22Rv1 (cell line): ENCODE measurements at regions not wholly inside any gene's neighbourhood (a gene's known extent, or its start where the extent isn't known, plus 50 kb on each side); places are given as distances from the start of the nearest gene placed in this dataset.

Experiments used
- ZFX ChIP-seq: fragments of 450-650 bp; IDR thresholded peaks from 2 replicates; pipeline ENCODE4 v1.6.1; 2017; ENCODE audit warnings: antibody characterized with exemption, borderline replicate concordance
- TF ChIP-seq, protein P1 (sequence below): fragments of 450-650 bp; IDR thresholded peaks from 2 replicates; pipeline ENCODE4 v1.5.1; 2017; ENCODE audit warnings: mild to moderate bottlenecking

GRCh38 chr11:28393348-28393747 lies 285.2 kb downstream of the METTL15 start:
- TF ChIP-seq, protein P1, sequence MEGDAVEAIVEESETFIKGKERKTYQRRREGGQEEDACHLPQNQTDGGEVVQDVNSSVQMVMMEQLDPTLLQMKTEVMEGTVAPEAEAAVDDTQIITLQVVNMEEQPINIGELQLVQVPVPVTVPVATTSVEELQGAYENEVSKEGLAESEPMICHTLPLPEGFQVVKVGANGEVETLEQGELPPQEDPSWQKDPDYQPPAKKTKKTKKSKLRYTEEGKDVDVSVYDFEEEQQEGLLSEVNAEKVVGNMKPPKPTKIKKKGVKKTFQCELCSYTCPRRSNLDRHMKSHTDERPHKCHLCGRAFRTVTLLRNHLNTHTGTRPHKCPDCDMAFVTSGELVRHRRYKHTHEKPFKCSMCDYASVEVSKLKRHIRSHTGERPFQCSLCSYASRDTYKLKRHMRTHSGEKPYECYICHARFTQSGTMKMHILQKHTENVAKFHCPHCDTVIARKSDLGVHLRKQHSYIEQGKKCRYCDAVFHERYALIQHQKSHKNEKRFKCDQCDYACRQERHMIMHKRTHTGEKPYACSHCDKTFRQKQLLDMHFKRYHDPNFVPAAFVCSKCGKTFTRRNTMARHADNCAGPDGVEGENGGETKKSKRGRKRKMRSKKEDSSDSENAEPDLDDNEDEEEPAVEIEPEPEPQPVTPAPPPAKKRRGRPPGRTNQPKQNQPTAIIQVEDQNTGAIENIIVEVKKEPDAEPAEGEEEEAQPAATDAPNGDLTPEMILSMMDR: no peak
- no peak for TF ChIP-seq ZFX
